Stomach (tissue), 8 donors: ENCODE measurements at regions not wholly inside any gene's neighbourhood (a gene's known extent, or its start where the extent isn't known, plus 50 kb on each side); places are given as distances from the start of the nearest gene placed in this dataset.

Experiments
- DNase-seq, 2 donors: peaks; one replicate each; pipeline versions ENCODE4 v3.0.0 to v3.0.0-alpha.2; 2013 to 2019
- H3K27ac ChIP-seq, 5 donors: fragments of 200-600 bp in 4 of 5; sonication (generic) in 4 of 5; one replicate each; pipeline ENCODE4 v1.5.1; 2013 to 2019; ENCODE audit warnings: mild to moderate bottlenecking in 1 of 5, moderate library complexity in 1 of 5
- H3K27me3 ChIP-seq, 3 donors: fragments of 200-600 bp; sonication (generic); one replicate each; pipeline ENCODE4 v1.5.1; 2017 to 2019; ENCODE audit warnings: mixed run types in 1 of 3
- H3K36me3 ChIP-seq, 4 donors: fragments of 200-600 bp; sonication (generic); 1 replicate in 3 of 4; 2 replicates in 1 of 4; pipeline ENCODE4 v1.5.1; 2016 to 2019
- H3K4me1 ChIP-seq, 4 donors: fragments of 200-600 bp; sonication (generic); one replicate each; pipeline ENCODE4 v1.5.1; 2016 to 2019
- H3K4me3 ChIP-seq, 4 donors: fragments of 200-600 bp; sonication (generic) in 3 of 4; one replicate each; pipeline ENCODE4 v1.5.1; 2016 to 2019; ENCODE audit warnings: mild to moderate bottlenecking in 1 of 4
- H3K9me3 ChIP-seq, 4 donors: fragments of 200-600 bp; sonication (generic); one replicate each; pipeline ENCODE4 v1.5.1; 2016 to 2019
- CTCF ChIP-seq, 7 experiments: fragments of 450-650 bp in 4 of 7; fragments of 200-600 bp in 3 of 7; sonication (generic) in 3 of 7; IDR thresholded peaks; one replicate each; pipeline ENCODE4 v1.5.1; 2016 to 2019; ENCODE audit warnings: antibody characterized with exemption in 7 of 7, control low read depth in 2 of 7, mild to moderate bottlenecking in 1 of 7
- EP300 ChIP-seq: sonication (generic); formaldehyde crosslinking; IDR thresholded peaks from one replicate; pipeline ENCODE4 v1.6.1; 2017; ENCODE audit warnings: antibody characterized with exemption
- POLR2A ChIP-seq, 4 donors: fragments of 450-650 bp; IDR thresholded peaks; one replicate each; pipeline ENCODE4 v1.6.1; 2016; ENCODE audit warnings: antibody characterized with exemption in 4 of 4, control low read depth in 2 of 4, mild to moderate bottlenecking in 1 of 4, moderate library complexity in 1 of 4
- POLR2AphosphoS5 ChIP-seq, 3 donors: sonication (generic); formaldehyde crosslinking; IDR thresholded peaks; one replicate each; pipeline ENCODE4 v1.6.1; 2016; ENCODE audit warnings: antibody characterized with exemption in 3 of 3
- WGBS, 5 donors: extraction: QIAGEN DNeasy Blood & Tissue Kit in 3 of 5; methylation state at CpG; one replicate each; pipeline versions ENCODE4 v1.1.5 to v1.1.7; 2013 to 2018; 5-methylcytosine and 5-hydroxymethylcytosine counted together
- intact Hi-C: fragments of 100-400 bp; cut with DNase I; formaldehyde crosslinking; loops from one replicate; pipeline ENCODE4 v1.15.1; 2023; ENCODE audit warnings: low total_unique reads
- donor health status: healthy with polysubstance abuse.
- donor health status: Bipolar disorder and iron deficiency.
- donor health status: healthy.

- no peak for TF ChIP-seq POLR2A (IDR thresholded peaks at IDR 0.05)
- TF ChIP-seq POLR2AphosphoS5 (IDR thresholded peaks at IDR 0.05): no peak
- no peak for TF ChIP-seq CTCF (IDR thresholded peaks at IDR 0.05)
- no peak for TF ChIP-seq EP300
- no peaks in the 10 kb centered on the region for H3K36me3 ChIP-seq
- WGBS, 5 donors: 88 to 95% (median 93%) methylated on average over 1 of the region's 1 CpG
- no peak overlapping the region for H3K4me3 ChIP-seq
- H3K27ac ChIP-seq: no peak overlapping the region
- no peaks in the 10 kb centered on the region for H3K9me3 ChIP-seq
- H3K4me1 ChIP-seq: no peaks in the 10 kb centered on the region
- intact Hi-C loops: no loop called here
- DNase-seq: no peak
- no peaks in the 10 kb centered on the region for H3K27me3 ChIP-seq
Measured at GRCh38 chr7:31420948-31421347, 80.4 kb upstream of the NEUROD6 start.

GRCh38 chr7:31421607-31422006 is 81.1 kb upstream of the NEUROD6 start:
- Histone ChIP-seq H3K27ac (no peak overlapping the region), H3K4me3 (no peak overlapping the region), H3K4me1 (no peaks in the 10 kb centered on the region), H3K9me3 (no peaks in the 10 kb centered on the region), H3K36me3 (no peaks in the 10 kb centered on the region), H3K27me3 (no peaks in the 10 kb centered on the region)
- intact Hi-C loops: no loop called here
- no peak for TF ChIP-seq CTCF (IDR thresholded peaks at IDR 0.05)
- no peak for DNase-seq
- 84 to 93% (median 89%) methylated on average over 2 of the region's 2 CpGs for WGBS, 5 donors

- intact Hi-C loops: no loop called here
- H3K9me3 ChIP-seq: no peaks in the 10 kb centered on the region
- no peak for TF ChIP-seq CTCF (IDR thresholded peaks at IDR 0.05)
- no peak for TF ChIP-seq POLR2A (IDR thresholded peaks at IDR 0.05)
- no peak for TF ChIP-seq EP300
- TF ChIP-seq POLR2AphosphoS5 (IDR thresholded peaks at IDR 0.05): no peak
- DNase-seq: no peak
- H3K4me1 ChIP-seq: no peaks in the 10 kb centered on the region
- no peaks in the 10 kb centered on the region for H3K36me3 ChIP-seq
- no peak overlapping the region for H3K4me3 ChIP-seq
- no peak overlapping the region for H3K27ac ChIP-seq
- no peaks in the 10 kb centered on the region for H3K27me3 ChIP-seq
Measured at GRCh38 chr7:31423994-31424393, 83.5 kb upstream of the NEUROD6 start.

- Histone ChIP-seq H3K9me3 (no peaks in the 10 kb centered on the region), H3K4me3 (no peak overlapping the region), H3K27me3 (peaks cover 0 to 5% (median 0%) of the 10 kb centered on the region in 3 donors), H3K4me1 (no peaks in the 10 kb centered on the region), H3K27ac (no peak overlapping the region), H3K36me3 (no peaks in the 10 kb centered on the region)
- intact Hi-C loops: no loop called here
- DNase-seq: no peak
- TF ChIP-seq CTCF (IDR thresholded peaks at IDR 0.05) (no peak), POLR2A (IDR thresholded peaks at IDR 0.05) (no peak), POLR2AphosphoS5 (IDR thresholded peaks at IDR 0.05) (no peak), EP300 (no peak)
Measured at GRCh38 chr7:31432176-31432575, 81.7 kb upstream of the ITPRID1 start.
